Activated CD4-positive, alpha-beta T cell treated with anti-CD3 and anti-CD28 coated beads for 36 hours (primary cell): ENCODE measurements at regions not wholly inside any gene's neighbourhood (a gene's known extent, or its start where the extent isn't known, plus 50 kb on each side); places are given as distances from the start of the nearest gene placed in this dataset.

Experiments
- ATAC-seq: fragments of 200-7000 bp; cut with Tn5 transposase; one replicate; pipeline ENCODE4 v1.10.0; 2021; ENCODE audit warnings: mild to moderate bottlenecking, moderate library complexity
- CTCF ChIA-PET: fragments of 350-600 bp; sonication (Branson Sonifier 250); formaldehyde crosslinking; loops from one replicate; lab custom pipeline; 2021; ENCODE audit warnings: antibody characterized with exemption; lab: Charles Lee
- POLR2A ChIA-PET: fragments of 350-600 bp; sonication (Branson Sonifier 250); formaldehyde crosslinking; loops from one replicate; lab custom pipeline; 2021; ENCODE audit warnings: antibody characterized with exemption, inconsistent platforms; lab: Charles Lee
- DNase-seq: peaks from one replicate; pipeline ENCODE4 v3.0.0-alpha.2; 2020
- H3K27ac Mint-ChIP-seq: one replicate; pipeline ENCODE4 v1.8.0; 2021; ENCODE audit warnings: mixed read lengths
- H3K27me3 Mint-ChIP-seq: one replicate; pipeline ENCODE4 v1.8.0; 2021; ENCODE audit warnings: mixed read lengths
- H3K36me3 Mint-ChIP-seq: one replicate; pipeline ENCODE4 v1.8.0; 2021; ENCODE audit warnings: low read depth, mixed read lengths
- H3K4me1 Mint-ChIP-seq: one replicate; pipeline ENCODE4 v1.8.0; 2021; ENCODE audit warnings: mixed read lengths
- H3K4me3 Mint-ChIP-seq: one replicate; pipeline ENCODE4 v1.8.0; 2021; ENCODE audit warnings: mild to moderate bottlenecking, moderate library complexity, mixed read lengths
- H3K9me3 Mint-ChIP-seq: one replicate; pipeline ENCODE4 v1.8.0; 2021; ENCODE audit warnings: low read depth, mixed read lengths
- intact Hi-C, 2 experiments: fragments of 100-400 bp; cut with DNase I in 1 of 2; cut with micrococcal nuclease in 1 of 2; formaldehyde crosslinking; loops; one replicate each; pipeline versions ENCODE4 v1.14.2 to v1.15.1; 2022 to 2024; cut with DNase I, micrococcal nuclease

DNA sequence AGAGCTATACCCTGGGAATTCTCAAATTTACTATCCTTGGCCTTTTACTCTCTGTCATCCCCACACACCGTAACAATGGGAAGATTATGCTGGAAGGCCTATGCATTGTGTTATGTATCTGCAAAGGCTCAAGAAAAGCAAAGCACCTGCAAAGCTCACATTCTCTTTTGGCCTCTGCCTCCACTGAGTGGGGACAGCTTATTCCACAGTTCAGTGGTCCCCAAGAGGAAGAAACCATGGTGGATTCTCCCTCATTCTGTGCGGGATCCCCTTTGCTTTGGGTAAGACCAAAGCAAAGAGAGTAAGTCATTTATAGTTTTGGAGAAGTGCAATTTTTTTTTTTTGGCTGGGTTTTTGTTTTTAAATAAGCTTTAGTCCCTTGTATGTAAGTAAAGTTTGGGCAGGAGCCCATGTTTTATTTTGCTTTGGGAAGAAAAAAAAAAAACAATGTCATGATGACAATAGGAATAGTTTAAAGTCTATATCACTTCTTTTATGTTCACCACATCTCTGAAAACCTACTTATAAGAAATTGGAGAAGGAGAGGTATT is 530.6 kb downstream of the FGF9 start:
- Mint-ChIP-seq H3K9me3 (no peaks in the 10 kb centered on the region), H3K4me1 (no peaks in the 10 kb centered on the region), H3K4me3 (no peak overlapping the region), H3K27ac (no peak overlapping the region), H3K27me3 (no peaks in the 10 kb centered on the region), H3K36me3 (no peaks in the 10 kb centered on the region)
- ChIA-PET POLR2A (interaction anchor here (0.8 kb wide), 1 partner anchor 96 kb away, joined by 14 read pairs; no protein-coding TSS in a partner anchor), CTCF (no interaction called here)
- DNase-seq = no peak
- no peak for ATAC-seq
- intact Hi-C loops = no loop called here

DNA sequence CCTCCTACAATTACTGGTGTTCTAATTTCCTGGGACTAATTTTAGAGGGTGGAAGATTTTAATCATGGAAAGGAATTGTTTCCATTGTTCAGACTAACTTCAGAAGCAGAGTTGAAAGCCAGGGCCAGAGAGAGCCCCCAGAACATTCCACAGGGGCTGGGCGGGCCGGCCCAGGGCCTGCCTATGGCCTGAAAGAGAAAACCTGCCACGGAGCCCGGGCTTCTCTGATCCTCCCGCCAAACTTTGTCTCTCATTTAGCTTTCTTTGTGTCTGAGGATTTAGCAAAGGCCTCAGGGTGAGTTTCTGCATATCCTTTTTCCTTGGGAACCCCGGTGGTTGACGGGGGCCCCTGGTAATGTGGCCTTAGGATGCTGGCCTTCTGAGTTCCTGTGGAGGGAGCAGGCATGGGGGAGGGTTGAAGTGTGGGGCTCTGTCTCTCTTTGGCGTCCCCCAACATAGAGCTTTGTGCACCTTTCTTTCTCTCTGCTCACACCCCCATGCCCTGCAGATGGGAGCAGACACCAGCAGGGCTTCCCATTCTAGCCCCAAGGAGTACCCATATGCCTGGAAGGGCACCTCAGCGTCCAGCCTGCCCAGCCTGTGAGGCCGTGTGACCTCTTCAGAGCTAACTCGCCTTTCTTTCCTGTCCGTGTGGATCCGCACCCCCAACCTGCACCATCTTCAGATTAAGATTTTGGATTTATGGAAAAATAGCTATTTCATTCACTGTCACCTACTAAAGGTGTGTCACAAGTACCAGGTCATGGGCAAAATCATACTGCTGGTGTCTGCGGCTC is 539.5 kb downstream of the FGF9 start:
- ChIA-PET CTCF (no interaction called here), POLR2A (no interaction called here)
- H3K36me3 Mint-ChIP-seq = no peaks in the 10 kb centered on the region
- no peak for DNase-seq
- no peak overlapping the region for H3K4me3 Mint-ChIP-seq
- ATAC-seq = no peak
- peaks cover 11% of the 10 kb centered on the region for H3K4me1 Mint-ChIP-seq
- no peaks in the 10 kb centered on the region for H3K9me3 Mint-ChIP-seq
- intact Hi-C loops = no loop called here
- H3K27me3 Mint-ChIP-seq = no peaks in the 10 kb centered on the region
- no peak overlapping the region for H3K27ac Mint-ChIP-seq

DNA sequence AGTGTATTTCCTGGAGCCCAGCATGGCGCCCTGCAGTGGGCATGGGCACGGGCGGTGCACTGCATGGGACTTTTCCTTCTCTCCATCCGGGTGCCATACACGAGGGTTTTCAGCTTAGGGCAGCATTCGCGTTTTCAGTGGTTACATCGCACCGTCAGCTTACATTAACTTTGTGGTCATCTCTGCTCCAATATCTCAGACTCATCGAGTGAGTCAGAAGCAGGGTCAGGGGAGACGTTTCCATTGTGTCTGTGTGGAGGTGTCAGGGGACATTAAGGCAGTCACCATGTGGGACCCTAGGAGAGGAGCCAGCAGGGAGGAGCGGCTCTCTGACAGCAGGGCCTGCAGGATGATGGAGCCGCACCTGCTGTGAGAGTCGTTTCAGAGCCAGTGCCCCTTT is 541.0 kb downstream of the FGF9 start:
- no peak for DNase-seq
- Mint-ChIP-seq H3K4me3 (no peak overlapping the region), H3K4me1 (peaks cover 11% of the 10 kb centered on the region), H3K36me3 (no peaks in the 10 kb centered on the region), H3K27me3 (no peaks in the 10 kb centered on the region), H3K9me3 (no peaks in the 10 kb centered on the region), H3K27ac (no peak overlapping the region)
- intact Hi-C loops = no loop called here
- no peak for ATAC-seq
- CTCF ChIA-PET = no interaction called here
- POLR2A ChIA-PET = no interaction called here

DNA sequence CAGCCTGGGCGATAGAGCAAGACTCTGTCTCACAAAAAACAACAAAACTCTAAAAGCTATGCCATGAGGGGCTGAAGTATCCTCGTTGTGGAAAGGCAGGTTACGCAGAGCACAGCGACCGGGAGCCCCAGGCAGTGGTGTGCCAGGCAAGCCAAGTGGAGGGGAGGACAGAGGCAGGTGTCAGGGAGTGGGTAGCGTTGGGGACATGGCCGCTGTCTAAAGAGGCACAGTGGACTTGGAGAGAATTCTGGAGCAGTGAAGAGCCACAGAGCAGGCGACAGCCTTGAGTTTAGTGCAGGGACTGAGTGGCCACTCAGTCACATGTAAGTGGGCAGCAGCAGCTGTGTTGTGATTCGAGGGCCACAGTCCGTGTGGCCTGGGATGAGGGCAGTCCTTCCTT is 541.7 kb downstream of the FGF9 start:
- Mint-ChIP-seq H3K27me3 (no peaks in the 10 kb centered on the region), H3K27ac (no peak overlapping the region), H3K4me3 (no peak overlapping the region), H3K36me3 (no peaks in the 10 kb centered on the region), H3K9me3 (no peaks in the 10 kb centered on the region), H3K4me1 (peaks cover 11% of the 10 kb centered on the region)
- no peak for DNase-seq
- intact Hi-C loops = no loop called here
- no peak for ATAC-seq
- ChIA-PET POLR2A (no interaction called here), CTCF (no interaction called here)

DNA sequence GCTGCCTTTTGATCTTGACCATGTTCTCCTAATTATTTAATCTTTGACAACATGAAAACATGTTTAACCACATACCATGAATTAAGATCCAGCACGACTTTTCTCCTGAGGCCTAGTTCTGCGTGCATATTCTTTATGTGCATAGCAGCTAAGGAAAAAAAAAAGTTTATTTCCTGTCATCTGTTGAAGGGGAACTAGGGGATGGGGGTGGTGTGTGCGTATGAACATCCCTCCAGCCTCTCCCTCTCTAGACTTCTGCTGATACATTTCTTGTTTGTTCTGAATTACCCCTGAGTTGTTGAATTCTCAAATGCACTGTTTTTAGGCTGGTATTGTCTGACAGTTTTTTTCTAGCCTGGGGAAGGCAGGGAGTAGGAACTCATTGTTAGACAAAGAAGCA is 543.3 kb downstream of the FGF9 start:
- ATAC-seq (no peak), DNase-seq (no peak)
- Mint-ChIP-seq H3K9me3 (no peaks in the 10 kb centered on the region), H3K27ac (no peak overlapping the region), H3K4me1 (peaks cover 16% of the 10 kb centered on the region), H3K4me3 (no peak overlapping the region), H3K27me3 (no peaks in the 10 kb centered on the region), H3K36me3 (no peaks in the 10 kb centered on the region)
- intact Hi-C loops = no loop called here
- ChIA-PET POLR2A (no interaction called here), CTCF (no interaction called here)

DNA sequence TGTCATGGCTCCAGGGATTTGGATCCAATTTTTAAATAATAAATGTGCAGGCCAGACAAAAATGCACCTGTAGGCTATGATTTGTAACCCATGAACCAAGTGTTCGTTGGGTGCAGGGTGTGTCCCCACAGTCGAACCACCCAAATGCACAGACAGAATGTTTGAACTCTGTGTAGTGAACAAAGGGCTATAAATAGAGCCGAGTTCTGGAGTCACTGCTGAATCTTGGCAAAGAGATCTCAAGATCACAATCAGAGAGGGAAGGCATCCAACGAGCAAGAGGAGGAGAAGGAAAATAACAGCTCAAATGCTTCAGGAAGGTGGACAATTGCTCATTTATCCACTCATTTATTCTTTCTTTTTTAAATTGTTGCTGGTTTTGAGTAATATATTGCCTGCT is 547.9 kb downstream of the FGF9 start:
- H3K9me3 Mint-ChIP-seq = no peaks in the 10 kb centered on the region
- POLR2A ChIA-PET = no interaction called here
- H3K4me1 Mint-ChIP-seq = peaks cover 13% of the 10 kb centered on the region
- no peaks in the 10 kb centered on the region for H3K27me3 Mint-ChIP-seq
- no peaks in the 10 kb centered on the region for H3K36me3 Mint-ChIP-seq
- DNase-seq (no peak), ATAC-seq (no peak)
- intact Hi-C loops = no loop called here
- no peak overlapping the region for H3K4me3 Mint-ChIP-seq
- no peak overlapping the region for H3K27ac Mint-ChIP-seq
- CTCF ChIA-PET = no interaction called here

DNA sequence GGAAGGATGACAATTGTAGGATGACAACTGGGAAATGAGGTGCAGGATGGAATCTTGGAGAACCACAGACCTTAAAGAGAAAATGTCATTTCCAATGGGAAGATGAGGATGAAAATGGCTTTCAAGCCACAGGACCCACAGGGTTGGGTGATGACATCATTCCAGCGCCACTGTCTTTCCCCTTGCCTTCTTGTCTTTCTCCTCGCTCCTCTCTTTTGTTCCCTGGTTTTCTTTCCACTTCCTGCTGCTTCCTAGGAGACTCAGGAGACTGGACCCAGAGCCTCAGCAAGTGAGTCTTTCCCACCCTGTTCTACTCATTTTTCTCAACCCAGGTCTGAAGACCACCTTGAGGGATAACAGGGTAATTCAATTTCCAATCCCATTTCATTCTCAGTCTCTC is 548.8 kb downstream of the FGF9 start:
- intact Hi-C loops = no loop called here
- Mint-ChIP-seq H3K4me3 (no peak overlapping the region), H3K27ac (no peak overlapping the region), H3K36me3 (no peaks in the 10 kb centered on the region), H3K9me3 (no peaks in the 10 kb centered on the region), H3K4me1 (peaks cover 7% of the 10 kb centered on the region), H3K27me3 (no peaks in the 10 kb centered on the region)
- ATAC-seq (no peak), DNase-seq (no peak)
- ChIA-PET CTCF (no interaction called here), POLR2A (no interaction called here)

DNA sequence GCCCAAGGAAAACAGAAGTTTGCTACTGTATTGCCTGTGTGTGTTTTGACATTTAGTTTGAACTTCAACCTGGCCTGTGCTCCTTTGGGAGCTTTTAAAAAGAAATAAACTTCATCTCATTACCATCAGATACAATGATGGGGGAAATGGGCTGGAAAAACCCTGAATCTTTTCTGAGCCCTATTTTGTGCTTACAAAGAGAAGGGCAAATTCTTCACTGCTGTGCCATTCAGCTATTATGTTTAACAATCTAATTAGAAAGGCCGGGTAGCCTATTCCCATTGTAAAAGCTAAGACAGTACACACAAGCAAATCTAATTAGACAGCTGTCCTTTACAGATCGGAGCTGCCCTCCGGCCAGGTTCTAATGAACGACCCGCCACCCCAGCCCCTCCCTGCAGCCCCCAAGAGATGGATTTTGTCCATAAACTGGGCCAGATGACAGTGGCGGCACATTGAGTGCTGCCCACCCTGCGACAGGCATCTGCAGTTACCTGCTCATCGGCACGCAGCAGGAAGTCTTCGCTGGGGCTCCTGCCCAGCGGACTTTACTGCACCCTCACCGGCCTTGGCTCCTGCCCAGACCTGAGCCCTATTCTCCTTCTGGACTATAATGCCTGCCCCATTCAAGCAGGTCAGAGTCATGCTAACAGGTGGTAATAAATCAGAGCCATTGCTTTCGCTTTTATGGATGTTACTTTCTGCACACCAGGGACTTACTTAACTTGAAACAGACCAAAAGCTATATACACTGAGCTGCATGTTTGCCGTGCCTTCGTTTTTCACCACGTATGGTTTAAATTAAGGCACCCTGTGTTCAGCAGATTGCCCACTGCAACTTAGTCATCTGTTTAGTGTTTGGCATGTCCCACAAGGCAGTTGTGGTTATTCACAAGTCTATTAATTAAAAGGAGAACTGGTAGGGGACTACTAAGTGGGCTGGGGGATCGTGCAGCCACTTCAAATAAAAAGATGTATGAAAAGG is 549.6 kb downstream of the FGF9 start:
- Mint-ChIP-seq H3K27me3 (no peaks in the 10 kb centered on the region), H3K4me3 (no peak overlapping the region), H3K36me3 (no peaks in the 10 kb centered on the region), H3K4me1 (peaks cover 7% of the 10 kb centered on the region), H3K9me3 (no peaks in the 10 kb centered on the region), H3K27ac (no peak overlapping the region)
- intact Hi-C loops = no loop called here
- DNase-seq (no peak), ATAC-seq (no peak)
- POLR2A ChIA-PET = no interaction called here
- CTCF ChIA-PET = interaction anchor here (1.0 kb wide), 1 partner anchor 583 kb away, joined by 3 read pairs; no protein-coding TSS in a partner anchor

DNA sequence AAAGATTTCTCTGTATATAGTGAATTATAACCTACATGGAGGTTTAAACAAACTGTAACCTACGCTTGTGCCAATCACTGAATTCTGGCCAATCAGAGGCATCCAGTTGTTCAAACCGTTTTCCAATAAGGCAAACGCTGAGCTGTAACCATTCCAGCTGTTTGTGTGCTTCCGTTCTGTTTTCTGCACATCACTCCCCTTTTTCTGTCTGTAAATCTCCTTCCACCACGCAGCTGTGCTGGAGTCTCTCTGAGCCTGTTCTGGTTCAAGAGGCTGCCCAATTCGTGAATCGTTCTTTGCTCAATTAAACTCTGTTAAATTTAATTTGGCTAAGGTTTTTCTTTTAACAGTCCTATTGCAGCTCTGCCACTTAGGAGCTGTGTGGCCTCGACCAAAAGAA is 552.5 kb downstream of the FGF9 start:
- H3K9me3 Mint-ChIP-seq = no peaks in the 10 kb centered on the region
- H3K4me1 Mint-ChIP-seq = peaks cover 5% of the 10 kb centered on the region
- H3K27ac Mint-ChIP-seq = no peak overlapping the region
- POLR2A ChIA-PET = no interaction called here
- DNase-seq = no peak
- ATAC-seq = no peak
- CTCF ChIA-PET = no interaction called here
- no peaks in the 10 kb centered on the region for H3K36me3 Mint-ChIP-seq
- H3K27me3 Mint-ChIP-seq = no peaks in the 10 kb centered on the region
- H3K4me3 Mint-ChIP-seq = no peak overlapping the region
- intact Hi-C loops = no loop called here

DNA sequence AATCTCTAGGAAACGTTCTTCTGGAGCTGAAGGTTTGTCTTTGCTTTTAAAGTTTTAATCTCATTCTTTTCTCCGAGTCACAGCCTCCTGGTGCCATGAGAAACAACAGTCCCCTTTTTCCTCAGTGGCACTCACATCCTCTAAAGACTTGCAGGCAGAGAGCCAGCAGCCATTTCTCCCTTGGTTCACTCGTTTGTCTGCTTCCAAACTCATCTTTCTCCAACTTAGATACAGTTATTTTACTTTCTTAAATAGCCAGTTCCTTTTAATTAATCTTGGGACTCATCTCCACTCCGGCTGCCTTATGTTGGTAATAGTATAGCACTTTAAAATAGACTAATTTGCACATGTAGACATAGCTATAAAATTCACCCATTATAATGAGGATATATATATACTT is 555.2 kb downstream of the FGF9 start:
- ATAC-seq (no peak), DNase-seq (no peak)
- ChIA-PET CTCF (no interaction called here), POLR2A (no interaction called here)
- no peaks in the 10 kb centered on the region for H3K9me3 Mint-ChIP-seq
- intact Hi-C loops = no loop called here
- H3K27ac Mint-ChIP-seq = no peak overlapping the region
- H3K27me3 Mint-ChIP-seq = no peaks in the 10 kb centered on the region
- no peak overlapping the region for H3K4me3 Mint-ChIP-seq
- peaks cover 5% of the 10 kb centered on the region for H3K4me1 Mint-ChIP-seq
- no peaks in the 10 kb centered on the region for H3K36me3 Mint-ChIP-seq

DNA sequence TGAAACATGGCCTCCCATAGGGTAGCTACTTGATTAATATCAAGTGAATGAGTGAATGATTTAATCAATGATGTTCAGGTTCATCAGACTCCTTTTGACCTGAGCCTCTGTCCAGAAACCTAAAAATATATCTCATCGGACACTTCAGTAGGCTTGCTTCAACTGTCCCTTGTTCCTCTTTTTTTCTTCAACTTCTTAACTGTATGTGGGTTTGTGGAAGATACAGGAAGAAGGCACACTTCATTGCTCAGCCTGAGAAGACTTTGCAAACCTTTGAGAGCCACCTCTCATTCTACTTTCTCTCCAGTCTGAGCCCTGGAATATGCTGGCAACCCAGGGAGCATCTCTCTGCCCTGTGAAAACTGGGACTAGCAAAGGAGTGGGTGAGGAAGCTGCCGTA is 557.0 kb downstream of the FGF9 start:
- no peak for DNase-seq
- Mint-ChIP-seq H3K36me3 (no peaks in the 10 kb centered on the region), H3K9me3 (no peaks in the 10 kb centered on the region), H3K4me1 (peaks cover 5% of the 10 kb centered on the region), H3K4me3 (no peak overlapping the region), H3K27ac (no peak overlapping the region), H3K27me3 (no peaks in the 10 kb centered on the region)
- no peak for ATAC-seq
- intact Hi-C loops = no loop called here
- ChIA-PET POLR2A (no interaction called here), CTCF (interaction anchor here (0.7 to 1.2 kb wide), 2 partner anchors 13 to 83 kb away, joined by 3 to 4 read pairs; no protein-coding TSS in a partner anchor)
